HepG2 (cell line): ENCODE measurements at regions not wholly inside any gene's neighbourhood (a gene's known extent, or its start where the extent isn't known, plus 50 kb on each side); places are given as distances from the start of the nearest gene placed in this dataset.
A peak's percentile ranks its signal among the peaks of the same experiment; 100 is the strongest.

ENCODE experiments used
- ATAC-seq: fragments of 200-7000 bp; cut with Tn5 transposase; 3 replicates; pipeline ENCODE4 v1.9.1; 2020; ENCODE audit warnings: mild to moderate bottlenecking, moderate library complexity
- BruUV-seq: library from RNA; stranded (reverse); fragments of 400-500 nt; replicated peaks from 2 replicates; lab custom pipeline; 2021; lab: Mats Ljungman, UMichigan
- CTCF ChIA-PET: fragments of 300-600 bp; formaldehyde crosslinking; extraction: SDS; loops from one replicate; lab custom pipeline; 2021; ENCODE audit warnings: low total read pairs, inconsistent platforms, low intra/inter-chr PET ratio; lab: Yijun Ruan, JAX
- POLR2A ChIA-PET: fragments of 350-600 bp; sonication (Branson Sonifier 250); formaldehyde crosslinking; loops from one replicate; lab custom pipeline; 2020; ENCODE audit warnings: antibody characterized with exemption, inconsistent platforms; lab: Yijun Ruan, JAX
- DNase-seq: peaks from one replicate; pipeline ENCODE4 v3.0.0-alpha.2; 2015; ENCODE audit warnings: low spot score
- FAIRE-seq: peaks from 3 replicates; lab custom pipeline; 2011; peaks lifted over from hg19 to GRCh38; lab: Jason Lieb, UNC
- H2AFZ ChIP-seq: one replicate; pipeline ENCODE4 v1.6.1; 2011; ENCODE audit warnings: low read length, inconsistent platforms
- H3K27ac ChIP-seq: fragments of 300-600 bp; 3 replicates; pipeline ENCODE4 v1.8.0; 2011; ENCODE audit warnings: mixed run types, mild to moderate bottlenecking, mixed read lengths, low read length, inconsistent platforms; ENCODE audit not compliant: insufficient read depth; ENCODE audit errors: extremely low read length
- H3K27me3 ChIP-seq, 2 experiments: fragments of 200-600 bp in 1 of 2; 2 replicates in 1 of 2; 3 replicates in 1 of 2; pipeline versions ENCODE4 v1.6.0 to v1.8.0; 2011; ENCODE audit warnings: low read length in 2 of 2, mild to moderate bottlenecking in 2 of 2, moderate library complexity in 2 of 2, inconsistent platforms in 1 of 2; ENCODE audit not compliant: insufficient read depth in 2 of 2, control insufficient read depth in 1 of 2
- H3K36me3 ChIP-seq, 2 experiments: fragments of 200-600 bp in 1 of 2; replicated peaks in 1 of 2; 2 replicates in 1 of 2; 3 replicates in 1 of 2; pipeline versions ENCODE4 v1.5.1 to v1.8.0; 2011; ENCODE audit warnings: low read length in 2 of 2, inconsistent platforms in 1 of 2; ENCODE audit not compliant: insufficient read depth in 2 of 2, control insufficient read depth in 1 of 2
- H3K4me1 ChIP-seq: 2 replicates; pipeline ENCODE4 v1.5.1; 2012; ENCODE audit warnings: low read length, inconsistent platforms; ENCODE audit not compliant: insufficient read depth
- H3K4me2 ChIP-seq: 2 replicates; pipeline ENCODE4 v1.6.0; 2011; ENCODE audit warnings: low read depth, low read length, inconsistent platforms
- H3K4me3 ChIP-seq, 3 experiments: fragments of 200-600 bp in 1 of 3; sonication (generic), shearing (Covaris generic) in 1 of 3; replicated peaks in 1 of 3; 2 replicates each; pipeline ENCODE4 v1.5.1; 2011 to 2016; ENCODE audit warnings: low read length in 3 of 3, inconsistent platforms in 2 of 3, low read depth in 2 of 3, mild to moderate bottlenecking in 2 of 3, control low read depth in 1 of 3, mixed read lengths in 1 of 3; ENCODE audit not compliant: insufficient read depth in 1 of 3
- H3K79me2 ChIP-seq: one replicate; pipeline ENCODE4 v1.6.1; 2011; ENCODE audit warnings: low read length, inconsistent platforms; ENCODE audit not compliant: insufficient read depth
- H3K9ac ChIP-seq: 2 replicates; pipeline ENCODE4 v1.6.0; 2011; ENCODE audit warnings: mild to moderate bottlenecking, low read depth, low read length, inconsistent platforms; ENCODE audit not compliant: insufficient read depth
- H3K9me3 ChIP-seq: 2 replicates; pipeline ENCODE4 v1.5.1; 2012; ENCODE audit warnings: mild to moderate bottlenecking, low read length
- H4K20me1 ChIP-seq: 2 replicates; pipeline ENCODE4 v1.6.0; 2011; ENCODE audit warnings: inconsistent platforms, mild to moderate bottlenecking, low read length, moderate library complexity; ENCODE audit not compliant: insufficient read depth
- FOXC1 ChIP-seq: sonication (generic); formaldehyde crosslinking; IDR thresholded peaks from 2 replicates; pipeline ENCODE4 v1.8.0; 2022; ENCODE audit warnings: mild to moderate bottlenecking, missing genetic modification reagents, borderline replicate concordance
- MTF2 ChIP-seq: sonication (generic); formaldehyde crosslinking; IDR thresholded peaks from 2 replicates; pipeline ENCODE4 v1.5.0; 2020; ENCODE audit warnings: missing genetic modification reagents, borderline replicate concordance
- RBM39 ChIP-seq: fragments of 200-400 bp; formaldehyde crosslinking; IDR thresholded peaks from one replicate; pipeline ENCODE4 v1.6.1; 2018; ENCODE audit warnings: antibody characterized with exemption, mild to moderate bottlenecking, low read depth, low read length; ENCODE audit not compliant: poor library complexity, severe bottlenecking
- SRY ChIP-seq: sonication (generic); formaldehyde crosslinking; IDR thresholded peaks from 2 replicates; pipeline ENCODE4 v1.8.0; 2022; ENCODE audit warnings: mild to moderate bottlenecking, missing genetic modification reagents
- TBP ChIP-seq: sonication (generic); formaldehyde crosslinking; IDR thresholded peaks from 2 replicates; pipeline ENCODE4 v1.5.0; 2020; ENCODE audit warnings: missing genetic modification reagents
- ZNF431 ChIP-seq: sonication (generic); formaldehyde crosslinking; IDR thresholded peaks from 2 replicates; pipeline ENCODE4 v1.9.0; 2022; ENCODE audit warnings: missing genetic modification reagents, low read depth, mild to moderate bottlenecking, borderline replicate concordance
- ZNF720 ChIP-seq: sonication (generic); formaldehyde crosslinking; IDR thresholded peaks from 2 replicates; pipeline ENCODE4 v1.4.0; 2020; ENCODE audit warnings: missing genetic modification reagents
- ZNF850 ChIP-seq: sonication (generic); formaldehyde crosslinking; conservative IDR thresholded peaks from 2 replicates; pipeline ENCODE4 v1.9.0; 2021; ENCODE audit warnings: mild to moderate bottlenecking, missing genetic modification reagents
- ZNF878 ChIP-seq: sonication (generic); formaldehyde crosslinking; IDR thresholded peaks from 2 replicates; pipeline ENCODE4 v1.8.1; 2023; ENCODE audit warnings: mild to moderate bottlenecking, missing genetic modification reagents, moderate library complexity
- WGBS: methylation state at CpG from one replicate; pipeline ENCODE4 v1.1.6; 2017; ENCODE audit warnings: low lambda C conversion rate; 5-methylcytosine and 5-hydroxymethylcytosine counted together
- in situ Hi-C: cut with HindIII; loops from 2 replicates; pipeline ENCODE4 v1.10.0; 2017; ENCODE audit warnings: low pct_unique_long_range_greater_than_20kb; ENCODE audit not compliant: extremely low pct_ligation_motif_present
- intact Hi-C: fragments of 100-400 bp; cut with micrococcal nuclease; formaldehyde crosslinking; loops from one replicate; pipeline ENCODE4 v1.10.0; 2022; ENCODE audit not compliant: unreplicated experiment

DNA sequence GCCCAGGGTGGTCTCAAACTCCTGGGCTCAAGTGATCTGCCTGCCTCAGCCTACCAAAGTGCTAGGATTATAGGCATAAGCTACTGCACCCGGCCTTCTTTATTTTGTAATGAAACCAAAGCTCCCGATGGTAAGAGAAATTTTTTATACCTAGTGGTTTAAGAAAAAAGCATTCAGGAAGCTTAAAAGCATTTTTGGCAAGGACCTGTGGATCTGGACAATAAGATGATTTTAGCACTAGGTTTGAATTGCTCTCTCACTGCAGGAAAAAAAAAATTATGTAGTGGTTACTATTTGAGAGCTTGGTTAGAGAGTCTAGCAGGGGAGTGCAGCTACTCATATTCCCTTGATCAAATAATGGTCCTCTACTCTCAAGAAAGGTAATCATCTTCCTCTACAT is 64.9 kb upstream of the PIK3R4 start:
- ATAC-seq (no peak), DNase-seq (no peak), FAIRE-seq (no peak)
- no peak overlapping the region for H3K9ac ChIP-seq
- no peak for TF ChIP-seq ZNF720
- TF ChIP-seq RBM39 = no peak
- TF ChIP-seq TBP = no peak
- no peaks in the 10 kb centered on the region for H4K20me1 ChIP-seq
- no peaks in the 10 kb centered on the region for H3K4me1 ChIP-seq
- H3K27me3 ChIP-seq = no peaks in the 10 kb centered on the region
- BruUV-seq = no TSS peak
- no peaks in the 10 kb centered on the region for H3K9me3 ChIP-seq
- no peaks in the 10 kb centered on the region for H3K79me2 ChIP-seq
- POLR2A ChIA-PET = no interaction called here
- H3K27ac ChIP-seq = no peak overlapping the region
- H2AFZ ChIP-seq = no peak overlapping the region
- WGBS = 0% methylated on average over 2 of the region's 2 CpGs
- no peak overlapping the region for H3K4me3 ChIP-seq
- no peaks in the 10 kb centered on the region for H3K36me3 ChIP-seq
- CTCF ChIA-PET = no interaction called here
- H3K4me2 ChIP-seq = no peak overlapping the region
- in situ Hi-C loops (no loop called here), intact Hi-C loops (no loop called here)

DNA sequence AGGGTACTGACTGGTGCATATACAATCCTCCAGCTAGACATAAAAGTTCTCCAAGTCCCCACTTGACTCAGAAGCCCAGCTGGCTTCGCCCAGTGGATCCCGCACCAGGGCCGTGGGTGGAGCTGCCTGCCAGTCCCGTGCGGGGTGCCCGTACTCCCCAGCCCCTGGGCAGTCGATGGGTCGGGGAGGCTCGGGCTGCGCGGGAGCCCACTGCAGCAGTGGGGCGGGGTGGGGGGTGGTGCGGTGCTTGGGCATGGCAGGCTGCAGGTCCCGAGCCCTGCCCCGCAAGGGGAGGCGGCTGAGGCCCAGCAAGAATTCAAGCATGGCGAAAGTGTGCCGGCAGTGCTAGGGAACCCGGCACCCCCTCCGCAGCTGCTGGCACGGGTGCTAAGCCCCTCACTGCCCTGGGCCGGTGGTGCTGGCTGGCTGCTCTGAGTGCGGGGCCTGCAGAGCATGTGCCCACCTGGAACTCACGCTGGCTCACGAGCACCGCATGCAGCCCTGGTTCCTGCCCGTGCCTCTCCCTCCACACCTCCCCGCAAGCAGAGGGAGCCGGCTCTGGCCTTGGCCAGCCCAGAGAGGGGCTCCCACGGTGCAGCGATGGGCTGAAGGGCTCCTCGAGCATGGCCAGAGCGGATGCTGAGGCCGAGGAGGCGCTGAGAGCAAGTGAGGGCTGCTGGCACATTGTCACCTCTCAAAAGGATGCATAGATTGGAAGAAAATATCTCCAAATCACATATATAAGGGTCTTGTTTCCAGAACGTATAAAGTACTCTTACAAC is 68.3 kb upstream of the PIK3R4 start:
- POLR2A ChIA-PET = no interaction called here
- H3K27me3 ChIP-seq = no peaks in the 10 kb centered on the region
- no peak for ATAC-seq
- CTCF ChIA-PET = no interaction called here
- no peaks in the 10 kb centered on the region for H3K36me3 ChIP-seq
- intact Hi-C loops = no loop called here
- WGBS = 33% methylated on average over 8 of the region's 36 CpGs
- H3K9me3 ChIP-seq = no peaks in the 10 kb centered on the region
- no peaks in the 10 kb centered on the region for H4K20me1 ChIP-seq
- no peak overlapping the region for H3K4me2 ChIP-seq
- no peak overlapping the region for H3K9ac ChIP-seq
- no peak for TF ChIP-seq FOXC1
- no peak for TF ChIP-seq ZNF431 (CRISPR knock-in tag)
- TF ChIP-seq ZNF878 (CRISPR knock-in tag) = no peak
- TF ChIP-seq MTF2 (CRISPR knock-in tag) = no peak
- TF ChIP-seq ZNF850 = peak; percentile 78; the same call in 1 of the 2 replicates
- no peak for TF ChIP-seq SRY (CRISPR knock-in tag)
- FAIRE-seq = no peak
- H3K27ac ChIP-seq = no peak overlapping the region
- no peak overlapping the region for H3K4me3 ChIP-seq
- H3K79me2 ChIP-seq = no peaks in the 10 kb centered on the region
- no peaks in the 10 kb centered on the region for H3K4me1 ChIP-seq
- H2AFZ ChIP-seq = no peak overlapping the region
- BruUV-seq = no TSS peak
- in situ Hi-C loops = no loop called here
- no peak for DNase-seq
